Activated CD4-positive, CD25-positive, alpha-beta regulatory T cell treated with anti-CD3 and anti-CD28 coated beads, Interleukin-2, amount 50 U/mL, for 72 hours (primary cell): ENCODE measurements at regions not wholly inside any gene's neighbourhood (a gene's known extent, or its start where the extent isn't known, plus 50 kb on each side); places are given as distances from the start of the nearest gene placed in this dataset.

Experiments used
- DNase-seq: peaks from one replicate; pipeline ENCODE4 v3.0.0; 2021

DNA sequence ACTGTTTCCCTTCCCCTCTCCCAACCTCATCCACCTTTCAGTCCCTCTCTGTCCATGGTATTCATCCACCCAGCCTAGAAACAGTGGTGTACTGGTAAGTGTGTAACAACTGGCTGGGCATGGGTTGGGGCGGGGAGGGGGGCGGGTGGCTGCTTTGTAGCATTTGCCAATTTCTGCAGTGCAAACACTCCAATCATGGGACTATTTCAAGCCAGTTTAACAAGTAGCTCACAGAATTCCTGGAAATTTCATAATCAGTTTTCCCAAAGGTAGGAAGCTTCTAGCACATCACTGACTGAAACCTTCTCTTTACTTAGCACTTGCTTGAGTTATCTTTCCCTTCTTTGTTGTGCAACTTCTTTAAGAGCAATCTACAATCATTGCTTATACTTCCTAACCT is 100.8 kb upstream of the WASF3 start:
- no peak for DNase-seq

DNA sequence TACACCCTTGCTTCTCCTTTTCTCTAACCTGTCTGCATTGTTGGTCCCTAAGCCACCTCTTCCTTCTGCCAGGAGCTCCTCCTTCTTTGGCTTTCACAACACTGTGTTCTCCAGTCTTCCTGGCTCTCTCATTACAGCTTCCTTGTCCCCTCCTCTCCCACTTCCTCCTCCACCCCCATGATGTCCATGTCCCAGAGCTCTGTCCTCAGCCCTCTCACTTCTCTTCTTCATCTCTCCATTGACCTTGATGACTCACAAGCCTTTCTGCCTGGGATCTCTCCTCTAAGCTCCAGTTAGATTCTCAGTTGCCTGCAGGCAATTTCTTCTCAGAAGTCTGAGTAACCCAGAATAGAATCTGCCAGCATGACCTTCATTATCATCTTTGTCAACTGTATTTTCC is 100.3 kb upstream of the WASF3 start:
- no peak for DNase-seq

- no peak for DNase-seq
Measured at GRCh38 chr13:26458196-26458749, 99.2 kb upstream of the WASF3 start.

DNA sequence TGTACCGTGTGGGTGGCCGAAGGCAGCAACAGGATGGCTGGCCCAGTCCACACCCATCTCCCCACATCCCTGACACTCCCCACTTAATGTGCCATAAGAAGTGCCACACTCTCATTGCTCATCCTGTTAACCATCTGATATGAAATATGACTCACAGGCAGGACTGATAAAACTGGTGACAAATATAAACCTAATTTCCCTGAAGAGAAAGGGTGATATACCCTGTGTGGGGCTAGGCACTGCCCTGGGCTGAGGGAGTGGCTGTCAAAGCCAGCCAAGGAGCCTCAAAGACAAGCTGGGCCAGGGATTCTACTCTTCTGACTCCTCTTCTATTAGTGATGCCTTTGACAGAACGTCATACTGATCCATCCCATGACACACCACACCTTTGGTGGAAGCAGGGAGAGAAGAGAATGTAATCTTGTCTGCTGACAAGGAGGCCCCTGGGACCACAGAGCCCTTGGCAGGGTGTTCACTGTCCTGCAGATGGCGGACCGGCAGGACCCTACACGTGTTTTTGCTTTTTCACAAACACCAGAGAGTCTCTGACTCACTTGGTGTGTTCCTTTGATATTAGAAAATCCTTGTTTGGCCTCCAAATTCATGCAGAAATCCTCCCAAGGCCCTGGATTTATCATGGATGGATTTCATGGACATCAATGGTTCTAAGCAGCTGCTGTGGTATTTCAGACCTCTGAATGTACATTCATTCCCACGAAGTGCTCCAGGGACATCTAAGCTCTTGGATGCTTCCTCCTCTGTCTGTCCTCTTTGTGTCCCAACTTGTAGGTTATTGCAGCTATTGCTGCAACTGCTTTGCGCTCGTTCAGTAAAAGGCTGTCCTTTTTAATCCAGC is 98.0 kb upstream of the WASF3 start:
- DNase-seq = no peak

- DNase-seq = no peak
Measured at GRCh38 chr13:26460648-26461047, 96.8 kb upstream of the WASF3 start.

- DNase-seq = no peak
Measured at GRCh38 chr13:26463296-26463695, 94.2 kb upstream of the WASF3 start.

DNA sequence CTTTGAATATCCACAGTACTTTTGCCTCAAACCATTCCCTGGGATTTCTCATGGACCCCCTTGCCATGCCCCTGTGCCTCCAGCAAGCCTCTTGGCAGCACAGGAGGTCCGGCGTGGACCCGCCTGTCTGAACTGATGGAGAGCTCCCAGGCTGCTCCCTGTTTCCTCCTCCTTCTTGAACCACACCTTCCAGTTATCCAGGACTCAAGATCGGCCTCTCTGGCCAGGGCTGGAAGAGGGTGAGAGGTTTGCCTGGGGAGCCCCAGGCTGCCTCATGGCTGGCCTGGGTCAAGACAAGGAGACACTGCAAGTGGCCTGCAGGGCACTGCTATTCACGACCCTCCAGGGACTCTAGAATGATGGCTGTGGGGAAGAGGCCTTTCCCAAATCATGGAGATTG is 93.6 kb upstream of the WASF3 start:
- no peak for DNase-seq

DNA sequence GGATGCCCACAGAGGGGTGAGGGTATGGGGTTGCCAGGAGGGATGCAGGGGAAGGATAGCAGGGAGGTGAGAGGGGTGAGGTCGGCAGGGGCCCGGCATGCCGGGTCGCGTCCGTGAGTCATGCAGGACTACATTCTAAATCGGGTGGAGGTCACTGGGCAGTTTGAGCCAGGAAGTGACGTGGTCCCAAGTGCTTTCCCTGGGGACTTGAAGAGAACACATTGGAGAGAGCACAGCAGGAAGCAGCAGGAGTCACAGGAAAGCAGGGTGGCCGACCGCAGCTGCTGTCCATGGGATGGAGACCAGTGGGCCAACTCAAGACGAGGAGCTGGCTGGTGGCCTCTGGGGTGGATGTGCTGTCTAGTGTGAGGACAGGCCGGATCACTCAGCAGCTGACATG is 92.0 kb upstream of the WASF3 start:
- DNase-seq = no peak

- DNase-seq = no peak
Measured at GRCh38 chr13:26465954-26466353, 91.5 kb upstream of the WASF3 start.

GRCh38 chr13:26468265-26468801 is 89.2 kb upstream of the WASF3 start:
- no peak for DNase-seq

DNA sequence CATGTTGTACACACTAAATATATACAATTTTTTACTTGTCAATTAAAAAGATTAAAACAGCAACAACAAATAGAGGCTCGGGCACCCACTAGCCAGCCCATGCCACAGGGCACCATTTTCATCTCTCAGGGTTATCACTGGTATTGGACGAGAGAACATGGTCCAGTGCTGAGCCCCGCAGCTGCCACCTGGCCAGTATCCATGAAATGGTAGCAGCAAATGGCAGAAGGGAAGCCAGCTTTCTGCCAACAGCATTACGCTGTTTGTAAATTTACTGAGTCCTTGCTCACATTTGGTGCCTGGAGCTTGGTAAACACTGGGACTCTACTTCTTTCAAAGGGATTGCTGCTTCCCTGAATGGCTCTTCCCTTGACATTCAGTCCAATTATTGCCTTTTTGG is 87.9 kb upstream of the WASF3 start:
- DNase-seq = no peak

DNA sequence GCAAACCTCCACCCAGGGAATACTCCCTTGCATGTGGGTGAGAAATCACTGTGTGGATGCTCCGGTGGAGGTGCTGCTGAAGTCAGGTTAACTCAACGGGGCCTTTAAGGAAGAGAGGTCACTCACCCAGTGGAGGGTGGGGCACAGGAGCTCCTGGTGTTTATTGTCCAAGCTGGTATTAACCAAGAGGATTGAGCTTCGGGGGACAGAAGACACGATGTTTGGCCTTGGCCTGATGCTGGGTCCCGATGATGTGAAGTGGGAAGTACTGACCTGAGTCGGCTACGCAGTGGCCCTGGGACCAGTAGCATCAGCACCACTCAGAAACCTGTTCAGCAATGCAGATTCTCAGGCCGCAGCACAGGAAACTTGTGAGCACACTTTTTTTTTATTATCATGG is 85.7 kb upstream of the WASF3 start:
- DNase-seq = no peak

DNA sequence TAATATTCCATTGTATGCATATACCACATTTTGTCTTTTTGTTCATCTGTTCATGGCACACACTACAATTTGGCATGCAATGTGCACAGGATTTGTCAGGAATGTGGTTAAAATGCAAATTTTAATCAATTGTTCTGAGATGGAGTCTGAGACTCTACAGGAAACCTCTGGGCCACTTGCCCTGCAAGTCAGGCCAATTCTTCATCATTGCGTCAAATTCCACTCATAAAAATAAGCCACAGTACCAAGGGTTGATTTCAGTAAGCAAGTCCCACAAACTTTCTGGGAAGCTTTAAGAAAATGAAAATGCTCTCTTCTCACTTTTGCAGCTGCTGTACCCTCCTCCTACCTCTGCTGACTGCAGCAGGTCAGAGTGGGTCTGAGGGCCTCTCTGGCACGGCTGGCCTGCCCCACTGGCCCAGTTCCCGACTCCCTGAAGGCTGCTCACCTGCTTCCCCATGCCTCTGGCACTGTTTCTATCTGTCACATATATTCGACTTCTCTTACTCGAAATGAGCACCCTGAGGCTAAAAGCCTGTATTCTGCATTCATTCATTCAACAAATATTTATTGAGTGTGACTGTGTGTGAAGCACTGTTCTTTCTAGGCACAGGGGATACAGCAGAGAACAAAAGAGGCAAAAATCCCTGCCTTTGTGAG is 83.8 kb upstream of the WASF3 start:
- DNase-seq = no peak

DNA sequence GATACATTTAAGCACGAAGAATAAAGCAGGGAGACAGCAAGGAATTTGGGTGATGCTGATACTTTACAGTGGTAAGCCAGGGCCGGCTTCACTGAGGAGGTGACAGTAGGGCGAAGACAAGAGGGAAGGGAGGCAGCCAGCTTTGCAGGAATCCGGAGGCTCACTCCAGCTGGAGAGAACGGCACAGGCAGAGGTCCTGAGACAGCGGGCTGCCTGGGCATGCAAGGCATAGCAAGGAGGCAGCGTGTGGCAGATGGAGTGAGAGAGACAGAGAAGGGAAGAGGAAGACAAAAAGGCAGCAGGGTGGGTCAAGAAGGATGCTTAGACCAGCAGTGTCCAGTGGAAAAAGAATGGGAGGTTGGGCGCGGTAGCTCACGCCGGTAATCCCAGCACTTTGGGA is 83.2 kb upstream of the WASF3 start:
- no peak for DNase-seq

DNA sequence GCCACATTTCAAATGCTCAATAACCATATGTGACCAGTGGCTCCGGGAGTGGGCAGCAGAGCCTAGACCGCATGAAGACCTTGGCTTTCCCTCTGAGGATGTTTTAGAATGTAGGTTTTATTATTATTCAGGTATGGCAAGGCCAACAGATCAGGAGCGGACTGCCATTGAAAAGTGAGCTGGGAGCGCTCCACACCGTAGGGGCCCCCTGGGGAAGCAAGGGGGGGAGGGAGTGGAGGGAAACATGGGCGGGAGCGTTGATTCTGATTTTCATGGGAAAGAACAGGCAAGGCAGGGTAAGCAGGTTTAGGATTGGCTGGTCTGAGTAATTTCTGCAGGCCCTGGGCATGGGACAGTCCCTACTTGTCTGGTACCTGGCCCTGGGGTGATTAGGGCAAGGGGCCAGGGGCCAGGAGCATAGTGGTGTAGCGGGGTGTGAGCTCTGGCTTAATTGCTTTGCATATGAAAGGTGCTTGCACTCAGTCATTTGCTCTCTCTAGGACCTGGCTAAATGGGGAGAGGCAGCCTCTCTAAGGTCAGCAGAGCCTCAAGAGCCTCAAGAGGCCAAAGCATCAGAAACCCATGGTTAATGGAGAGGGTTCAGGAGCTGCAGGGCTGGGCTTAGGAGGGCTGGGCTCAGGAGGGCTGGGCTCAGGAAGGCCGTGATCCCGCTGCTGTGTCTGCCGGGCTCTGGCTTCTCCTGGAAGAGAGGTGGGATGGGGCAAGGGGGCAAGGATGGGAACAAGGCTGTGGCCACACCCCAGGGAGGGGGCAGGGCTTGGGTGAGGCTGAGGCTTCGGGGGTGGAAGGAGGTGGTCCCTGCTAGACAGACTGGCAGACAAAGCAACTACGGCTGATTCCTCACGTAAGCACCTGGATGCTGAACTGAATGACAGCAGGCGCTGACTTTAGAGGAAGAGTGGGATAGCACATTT is 82.0 kb upstream of the WASF3 start:
- DNase-seq = no peak

DNA sequence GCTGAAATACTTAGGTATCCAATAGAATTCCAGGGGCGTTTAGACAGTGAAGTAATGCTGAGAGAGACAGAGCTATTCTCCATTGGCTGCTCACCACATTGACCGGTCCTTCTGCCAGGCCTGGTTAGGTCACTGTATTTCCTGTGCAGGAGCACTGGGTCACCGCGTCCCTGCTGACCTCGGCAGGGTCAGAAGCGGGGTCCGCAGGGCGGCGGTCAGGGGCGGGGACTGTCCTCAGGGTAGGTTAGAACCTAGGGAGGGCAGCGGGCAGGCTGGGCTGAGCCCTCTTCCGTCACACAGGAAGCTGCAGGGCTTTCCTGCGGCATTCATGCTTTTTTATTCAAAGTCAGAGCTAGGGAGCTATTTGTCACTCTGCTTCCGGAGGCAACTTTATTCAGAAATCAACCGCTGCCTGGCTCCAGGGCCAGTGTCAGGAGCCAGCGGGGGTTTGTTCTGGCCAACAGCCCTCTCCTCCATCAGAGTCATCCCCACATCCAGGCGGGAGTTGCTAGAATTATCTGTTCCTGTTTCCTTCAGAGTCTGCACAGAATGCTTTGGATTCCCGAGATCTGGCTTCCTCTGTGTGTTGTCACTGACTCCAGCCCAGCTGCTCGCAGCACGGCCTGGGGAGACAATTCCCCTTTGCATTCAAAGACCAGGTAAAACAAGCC is 81.2 kb upstream of the WASF3 start:
- no peak for DNase-seq

DNA sequence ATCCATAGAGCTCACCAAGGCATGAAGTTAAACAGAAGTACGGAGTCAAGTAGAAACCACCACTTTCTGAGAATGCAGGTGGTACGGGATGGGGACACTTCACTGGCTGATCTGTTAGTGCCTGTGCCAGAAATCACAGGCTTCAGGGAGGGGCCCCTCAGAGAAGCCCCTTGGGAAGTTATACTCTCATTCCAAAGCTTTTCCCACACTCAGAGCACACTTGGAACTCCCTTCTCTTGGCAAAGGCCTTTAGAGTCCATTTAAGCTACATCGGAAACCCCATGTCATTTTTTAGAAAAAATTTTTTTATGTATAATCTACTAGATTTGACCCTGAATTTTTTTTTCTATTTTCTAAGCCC is 80.7 kb upstream of the WASF3 start:
- DNase-seq = no peak

DNA sequence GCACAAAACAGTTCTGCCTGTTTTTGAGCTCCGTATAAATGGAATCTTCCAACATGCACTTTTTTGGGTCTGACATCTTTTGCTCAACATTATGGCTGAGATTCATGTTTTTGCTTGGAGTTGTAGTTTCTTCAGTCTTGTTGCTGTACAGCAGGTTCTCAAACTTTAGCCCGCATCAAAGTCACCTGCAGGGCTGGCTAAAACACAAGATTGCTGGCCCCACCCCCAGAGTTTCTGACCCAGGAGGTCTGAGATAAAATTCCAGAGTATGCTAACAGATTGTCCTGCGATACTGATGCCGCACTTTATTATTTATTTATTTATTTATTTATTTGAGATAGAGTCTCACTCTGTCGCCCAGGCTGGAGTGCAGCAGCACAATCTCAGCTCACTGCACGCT is 79.8 kb upstream of the WASF3 start:
- DNase-seq = no peak

DNA sequence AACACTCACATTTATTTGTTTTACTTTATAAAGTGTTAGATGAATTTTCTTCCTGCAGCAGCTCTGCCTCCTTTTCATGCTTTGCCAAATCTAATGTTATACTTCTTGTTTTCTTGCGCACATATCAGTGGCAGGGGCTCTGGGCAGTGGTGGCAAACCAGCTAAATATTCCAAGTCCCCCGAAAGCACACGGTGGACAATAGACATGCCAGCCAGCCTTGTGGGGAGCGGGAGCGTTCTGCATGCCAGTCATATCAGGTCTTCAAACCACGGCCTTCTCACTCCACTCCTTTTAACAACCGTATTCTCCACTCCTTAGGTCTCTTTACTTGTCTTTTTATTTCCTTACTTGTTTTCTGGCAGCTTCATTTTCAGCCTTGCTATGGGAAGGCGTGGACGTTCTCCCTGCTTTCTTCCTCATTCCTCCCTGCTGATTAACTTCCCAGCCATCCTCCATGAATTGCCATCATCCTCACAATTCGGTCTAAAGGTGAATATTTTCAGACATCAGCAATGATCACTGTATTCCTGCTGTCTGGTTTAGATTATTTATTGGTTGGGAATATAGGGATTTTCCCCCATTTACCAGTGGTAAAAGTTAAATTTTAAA is 77.1 kb upstream of the WASF3 start:
- DNase-seq = no peak

- peak; percentile 36 for DNase-seq
Measured at GRCh38 chr13:26482451-26483197, 74.9 kb upstream of the WASF3 start.

DNA sequence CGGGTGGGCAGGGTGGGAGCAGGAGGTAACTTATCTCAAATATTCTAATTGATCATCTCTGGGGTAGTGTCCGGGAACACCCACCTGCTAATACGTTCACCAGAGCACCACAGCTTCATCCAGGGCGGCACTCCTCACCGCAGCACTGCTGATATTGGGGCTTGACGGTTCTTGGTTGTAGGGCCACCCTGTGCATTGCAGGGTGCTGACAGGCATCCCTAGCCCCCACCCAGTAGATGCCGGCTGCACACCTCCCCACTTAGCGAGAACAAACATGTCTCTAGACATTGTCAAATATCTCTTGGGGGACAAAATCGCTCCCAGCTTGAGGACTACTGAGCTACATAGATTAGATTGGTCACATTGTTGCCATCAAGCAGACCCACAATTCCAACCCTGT is 73.9 kb upstream of the WASF3 start:
- DNase-seq = no peak
